HG03045 (cell line): ENCODE measurements at regions not wholly inside any gene's neighbourhood (a gene's known extent, or its start where the extent isn't known, plus 50 kb on each side); places are given as distances from the start of the nearest gene placed in this dataset.
"Not testable (repeated sequence)": the region's sequence is repeated elsewhere in the genome, so short reads cannot be mapped to it uniquely, and the experiment has no call there.

Experiments used
- ATAC-seq: cut with Tn5 transposase; IDR thresholded peaks from one replicate; pipeline ENCODE4 v1.9.1; 2021; ENCODE audit warnings: mild to moderate bottlenecking, moderate library complexity; ENCODE audit not compliant: unreplicated experiment

DNA sequence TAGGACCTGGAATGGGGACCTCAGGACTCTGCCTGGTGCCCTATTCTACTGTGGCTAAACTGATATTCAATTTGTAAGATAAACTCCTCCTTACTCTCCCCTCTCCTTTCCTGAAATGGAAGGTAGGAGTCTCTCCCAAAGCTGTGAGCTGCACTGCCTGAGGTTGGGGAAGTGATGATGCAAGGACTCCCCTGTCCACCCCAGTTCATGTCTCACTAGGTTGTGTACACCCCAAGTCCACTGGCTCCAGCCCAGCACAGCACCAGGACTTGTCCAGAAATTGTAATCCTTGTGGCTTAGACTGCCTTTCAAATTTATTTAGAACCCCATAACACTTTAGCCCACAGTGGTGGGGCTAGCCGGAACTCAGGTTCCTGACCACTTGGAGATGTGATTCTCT lies 247.2 kb upstream of the CTBP2 start:
- ATAC-seq = no peak

GRCh38 chr10:125407000-125407502 lies 246.7 kb upstream of the CTBP2 start:
- no peak for ATAC-seq

GRCh38 chr10:125404902-125405301 lies 244.5 kb upstream of the CTBP2 start:
- not testable (repeated sequence) for ATAC-seq

DNA sequence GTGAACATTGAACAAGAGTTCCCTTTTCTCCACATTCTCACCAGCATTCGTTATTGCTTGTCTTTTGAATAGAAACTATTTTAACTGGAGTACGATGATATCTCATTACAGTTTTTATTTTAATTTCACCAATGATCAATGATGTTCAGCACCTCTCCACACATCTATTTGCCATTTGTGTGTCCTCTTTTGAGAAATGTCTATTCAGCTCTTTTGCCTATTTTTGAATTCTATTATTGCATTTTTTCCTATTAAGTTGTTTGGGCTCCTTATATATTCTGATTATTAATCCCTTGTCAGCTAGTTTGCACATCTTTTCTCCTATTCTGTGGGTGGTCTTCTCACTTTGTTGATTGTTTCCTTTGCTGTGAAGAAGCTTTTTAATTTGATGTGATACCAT lies 241.1 kb upstream of the CTBP2 start:
- no peak for ATAC-seq

DNA sequence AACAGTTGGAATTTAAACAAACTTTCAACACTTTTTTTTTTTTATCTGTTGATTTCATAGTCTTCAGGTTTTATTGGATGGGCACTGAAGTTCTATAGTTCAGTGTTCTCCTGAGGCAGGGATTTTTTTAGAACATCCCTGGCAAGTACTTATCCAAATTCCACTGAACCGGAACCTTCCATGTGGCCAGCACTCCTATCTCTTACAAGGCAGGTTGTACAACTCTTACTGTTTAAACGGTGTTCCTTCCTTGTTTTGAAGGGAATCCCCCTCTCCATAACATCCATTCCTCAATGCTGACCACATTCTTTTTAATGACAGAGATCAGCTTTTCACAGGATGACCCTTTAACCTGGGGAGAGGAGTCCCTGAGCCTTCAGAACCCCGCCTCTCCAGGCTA lies 238.9 kb upstream of the CTBP2 start:
- no peak for ATAC-seq

GRCh38 chr10:125398270-125398669 lies 237.9 kb upstream of the CTBP2 start:
- ATAC-seq = no peak

DNA sequence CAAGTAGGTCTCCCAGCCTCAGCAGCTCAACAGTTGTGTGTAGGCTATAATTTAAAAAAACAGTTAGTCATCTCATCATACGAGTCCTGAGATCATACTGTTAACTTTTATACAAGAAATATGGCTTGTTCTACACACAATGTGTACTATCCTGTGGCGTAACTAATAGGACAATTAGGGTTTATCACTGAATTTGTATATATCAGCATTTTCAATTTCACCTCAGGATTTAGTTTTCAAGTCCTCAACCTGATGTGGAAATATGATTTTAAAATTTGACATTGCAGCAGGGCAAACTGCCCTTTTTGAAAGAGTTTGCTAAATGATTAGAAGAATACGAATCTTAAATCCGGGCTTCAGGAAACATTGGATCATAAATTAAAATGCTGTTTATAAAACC lies 237.2 kb upstream of the CTBP2 start:
- no peak for ATAC-seq

DNA sequence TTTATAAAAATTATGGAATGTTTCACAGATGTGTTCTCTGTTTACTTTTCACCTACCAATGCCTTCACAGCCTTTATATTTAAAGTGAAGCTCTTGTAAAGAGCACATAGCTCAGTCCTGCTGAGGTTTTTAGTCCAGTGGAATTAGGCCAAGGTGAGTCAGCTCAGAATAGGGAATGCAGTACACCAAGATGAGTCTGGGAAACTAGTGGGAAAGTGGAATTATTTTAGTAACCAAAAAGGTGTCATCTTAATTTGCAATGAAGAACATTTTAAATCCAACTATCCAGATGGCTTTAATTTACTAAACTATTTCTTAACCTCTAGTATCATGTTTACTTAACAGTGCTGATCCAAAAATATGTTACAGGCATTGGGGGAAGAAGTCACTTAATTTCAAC lies 236.3 kb upstream of the CTBP2 start:
- no peak for ATAC-seq

- no peak for ATAC-seq
Observed at GRCh38 chr10:125392609-125393008, 232.2 kb upstream of the CTBP2 start.

- ATAC-seq = no peak
Observed at GRCh38 chr10:125392154-125392553, 231.8 kb upstream of the CTBP2 start.

DNA sequence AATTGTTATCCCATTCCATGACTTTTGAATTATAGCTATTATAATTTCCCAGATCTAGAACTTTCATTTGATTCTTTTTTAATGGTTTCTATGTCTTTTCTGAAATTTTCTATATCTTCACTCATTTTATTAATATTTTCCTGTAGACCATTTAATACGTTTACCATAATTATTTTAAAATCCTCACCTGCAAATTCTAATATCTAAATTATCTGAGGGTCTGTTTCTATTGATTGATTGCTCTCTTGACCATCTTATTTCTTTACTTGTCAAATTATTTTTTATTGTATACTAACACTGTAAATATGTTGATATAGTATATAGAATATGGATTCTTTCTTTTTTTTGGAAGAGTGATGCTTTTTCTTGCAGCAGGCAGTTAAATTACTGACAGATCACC lies 229.3 kb upstream of the CTBP2 start:
- ATAC-seq = no peak

DNA sequence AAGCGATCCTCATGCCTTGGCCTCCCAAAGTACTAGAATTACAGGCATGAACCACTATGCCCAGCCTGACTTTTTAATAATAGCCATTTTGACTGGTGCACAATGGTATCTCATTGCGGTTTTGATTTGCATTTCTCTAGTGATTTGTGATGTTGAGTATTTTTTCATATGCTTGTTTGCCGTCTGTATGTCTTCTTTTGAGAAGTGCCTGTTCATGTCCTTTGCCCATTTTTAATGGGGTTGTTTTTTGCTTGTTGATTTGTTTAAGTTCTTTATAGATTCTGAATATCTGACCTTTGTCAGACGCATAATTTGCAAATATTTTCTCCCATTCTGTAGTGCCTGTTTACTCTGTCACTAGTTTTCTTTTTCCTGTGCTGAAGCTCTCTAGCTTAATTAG lies 219.2 kb upstream of the CTBP2 start:
- no peak for ATAC-seq

GRCh38 chr10:125377368-125377767 lies 217.0 kb upstream of the CTBP2 start:
- ATAC-seq = no peak

DNA sequence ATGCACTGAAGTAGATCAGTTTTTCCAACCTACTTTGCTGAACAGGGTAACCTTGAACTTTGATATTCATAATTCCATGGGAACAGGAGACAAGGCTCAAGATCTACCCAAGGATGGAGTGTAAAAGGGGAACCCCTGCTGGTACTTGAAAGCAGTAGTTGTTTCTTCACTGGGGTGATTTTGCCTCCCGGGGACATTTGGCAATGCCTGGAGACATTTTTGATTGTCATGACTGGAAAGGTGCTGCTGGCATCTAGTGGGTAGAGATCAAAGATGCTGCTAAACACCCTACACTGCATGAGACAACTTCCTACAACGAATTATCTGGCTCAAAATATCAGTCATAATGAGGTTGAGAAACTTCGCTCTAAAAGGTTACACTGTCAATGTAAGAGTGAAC lies 214.8 kb upstream of the CTBP2 start:
- ATAC-seq = no peak

GRCh38 chr10:125373546-125373945 lies 213.2 kb upstream of the CTBP2 start:
- no peak for ATAC-seq

- ATAC-seq = no peak
Observed at GRCh38 chr10:125370578-125370977, 210.2 kb upstream of the CTBP2 start.

- no peak for ATAC-seq
Observed at GRCh38 chr10:125369382-125370326, 209.3 kb upstream of the CTBP2 start.

- no peak for ATAC-seq
Observed at GRCh38 chr10:125368146-125368545, 207.8 kb upstream of the CTBP2 start.

- no peak for ATAC-seq
Observed at GRCh38 chr10:125363791-125364190, 203.4 kb upstream of the CTBP2 start.

- ATAC-seq = no peak
Observed at GRCh38 chr10:125362950-125363349, 202.6 kb upstream of the CTBP2 start.

GRCh38 chr10:125359401-125359800 lies 199.0 kb upstream of the CTBP2 start:
- ATAC-seq = no peak

- ATAC-seq = no peak
Observed at GRCh38 chr10:125355657-125356056, 195.3 kb upstream of the CTBP2 start.

DNA sequence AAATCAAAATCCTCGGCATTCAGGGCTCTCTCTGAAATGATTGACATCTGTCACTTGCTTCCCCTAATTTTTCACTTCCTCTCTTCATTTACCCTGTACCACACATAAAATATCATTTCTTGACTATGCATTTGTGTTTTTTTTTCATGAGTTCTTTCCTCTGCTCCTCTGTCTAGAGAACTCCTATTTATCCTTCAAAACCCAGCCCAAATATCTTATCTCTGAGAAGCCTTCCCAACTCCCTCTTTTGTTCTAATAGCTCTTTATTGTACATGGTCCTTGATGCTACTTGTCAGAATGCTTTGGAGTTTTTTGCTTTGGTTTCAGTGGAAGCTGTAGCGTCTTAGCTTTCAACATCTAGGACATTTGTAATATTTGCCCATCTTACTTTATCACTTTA lies 190.2 kb upstream of the CTBP2 start:
- no peak for ATAC-seq
